CD4-positive, alpha-beta T cell treated with Interleukin-6 at 100 ng/mL for 8 hours (primary cell): ENCODE measurements at regions not wholly inside any gene's neighbourhood (a gene's known extent, or its start where the extent isn't known, plus 50 kb on each side); places are given as distances from the start of the nearest gene placed in this dataset.

ENCODE experiments used
- DNase-seq: peaks from one replicate; pipeline ENCODE4 v3.0.0-alpha.2; 2020; ENCODE audit warnings: mixed read lengths, low spot score

- no peak for DNase-seq
Measured at GRCh38 chr4:11268149-11268548, 160.5 kb downstream of the HS3ST1 start.

- DNase-seq, result no peak
Measured at GRCh38 chr4:11264841-11265240, 163.9 kb downstream of the HS3ST1 start.

- DNase-seq, result no peak
Measured at GRCh38 chr4:11264346-11264745, 164.3 kb downstream of the HS3ST1 start.

GRCh38 chr4:11263208-11263607 lies 165.5 kb downstream of the HS3ST1 start:
- no peak for DNase-seq

GRCh38 chr4:11261066-11261850 lies 167.4 kb downstream of the HS3ST1 start:
- no peak for DNase-seq

GRCh38 chr4:11259837-11260236 lies 168.9 kb downstream of the HS3ST1 start:
- DNase-seq, result no peak

GRCh38 chr4:11252149-11252548 lies 176.5 kb downstream of the HS3ST1 start:
- no peak for DNase-seq

- no peak for DNase-seq
Measured at GRCh38 chr4:11250510-11250909, 178.2 kb downstream of the HS3ST1 start.

GRCh38 chr4:11232015-11232414 lies 196.7 kb downstream of the HS3ST1 start:
- DNase-seq, result no peak

- no peak for DNase-seq
Measured at GRCh38 chr4:11230866-11231265, 197.8 kb downstream of the HS3ST1 start.

GRCh38 chr4:11228530-11228929 lies 200.2 kb downstream of the HS3ST1 start:
- DNase-seq, result no peak

GRCh38 chr4:11223311-11223710 lies 205.4 kb downstream of the HS3ST1 start:
- no peak for DNase-seq

- DNase-seq, result no peak
Measured at GRCh38 chr4:11218692-11219091, 210.0 kb downstream of the HS3ST1 start.

GRCh38 chr4:11216520-11216919 lies 212.2 kb downstream of the HS3ST1 start:
- no peak for DNase-seq

- no peak for DNase-seq
Measured at GRCh38 chr4:11214281-11214680, 214.4 kb downstream of the HS3ST1 start.

GRCh38 chr4:11209826-11210225 lies 218.9 kb downstream of the HS3ST1 start:
- DNase-seq, result no peak

- no peak for DNase-seq
Measured at GRCh38 chr4:11201256-11201655, 227.4 kb downstream of the HS3ST1 start.

GRCh38 chr4:11198516-11199305 lies 230.0 kb downstream of the HS3ST1 start:
- no peak for DNase-seq

- DNase-seq, result no peak
Measured at GRCh38 chr4:11197631-11198341, 230.9 kb downstream of the HS3ST1 start.

GRCh38 chr4:11196927-11197522 lies 231.7 kb downstream of the HS3ST1 start:
- DNase-seq, result no peak

- no peak for DNase-seq
Measured at GRCh38 chr4:11194431-11194830, 234.3 kb downstream of the HS3ST1 start.

GRCh38 chr4:11189756-11190155 lies 238.9 kb downstream of the HS3ST1 start:
- DNase-seq, result no peak
